Testis (tissue), 2 donors: ENCODE measurements at regions not wholly inside any gene's neighbourhood (a gene's known extent, or its start where the extent isn't known, plus 50 kb on each side); places are given as distances from the start of the nearest gene placed in this dataset.

Experiments used
- CTCF ChIP-seq, 3 experiments: fragments of 450-650 bp in 2 of 3; fragments of 200-600 bp in 1 of 3; sonication (generic) in 1 of 3; IDR thresholded peaks; one replicate each; pipeline ENCODE4 v1.5.1; 2016 to 2019; ENCODE audit warnings: antibody characterized with exemption in 3 of 3, mild to moderate bottlenecking in 2 of 3, moderate library complexity in 1 of 3
- POLR2A ChIP-seq: fragments of 450-650 bp; IDR thresholded peaks from one replicate; pipeline ENCODE4 v1.6.1; 2017; ENCODE audit warnings: antibody characterized with exemption, mild to moderate bottlenecking, moderate library complexity

- TF ChIP-seq CTCF (IDR thresholded peaks at IDR 0.05): no peak
- TF ChIP-seq POLR2A: no peak
Measured at GRCh38 chr4:151620066-151620465, 140.7 kb downstream of the GATB start.
